MM.1S (cell line): ENCODE measurements at regions not wholly inside any gene's neighbourhood (a gene's known extent, or its start where the extent isn't known, plus 50 kb on each side); places are given as distances from the start of the nearest gene placed in this dataset.

ENCODE experiments used
- EZH2 ChIP-seq: fragments of 300-600 bp; sonication (generic); optimal IDR thresholded peaks from 2 replicates; pipeline ENCODE3; 2017; ENCODE audit warnings: low read depth, mild to moderate bottlenecking, antibody characterized with exemption, low read length, mixed read lengths
- EZH2phosphoT487 ChIP-seq: fragments of 300-600 bp; sonication (generic); IDR thresholded peaks from 2 replicates; pipeline ENCODE4 v1.6.1; 2018; ENCODE audit warnings: antibody characterized with exemption, low read length
- TF ChIP-seq, protein P1 (sequence below): fragments of 300-600 bp; sonication (generic); IDR thresholded peaks from 2 replicates; pipeline ENCODE4 v1.5.1; 2016; ENCODE audit warnings: antibody characterized with exemption, low read length, mixed read lengths

DNA sequence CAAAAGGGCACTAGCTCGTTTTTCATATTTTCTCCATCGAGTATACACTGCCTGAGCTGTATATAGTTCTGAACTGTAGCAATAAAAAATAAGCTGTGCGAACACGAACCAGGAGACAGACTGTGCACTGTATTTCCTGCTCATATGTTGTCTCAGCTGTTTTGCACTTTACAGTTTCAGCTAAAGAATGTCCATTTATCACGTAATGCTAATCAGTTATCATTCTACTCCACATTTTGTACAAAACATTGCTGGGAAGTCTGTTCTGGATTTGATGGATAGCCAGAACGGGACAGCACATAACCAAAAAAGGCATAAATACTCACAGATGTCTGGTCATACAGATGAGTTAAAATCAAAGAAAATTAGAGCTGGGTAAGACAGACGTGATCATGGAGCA lies 315.5 kb upstream of the ADGRL3 start:
- TF ChIP-seq, protein P1, sequence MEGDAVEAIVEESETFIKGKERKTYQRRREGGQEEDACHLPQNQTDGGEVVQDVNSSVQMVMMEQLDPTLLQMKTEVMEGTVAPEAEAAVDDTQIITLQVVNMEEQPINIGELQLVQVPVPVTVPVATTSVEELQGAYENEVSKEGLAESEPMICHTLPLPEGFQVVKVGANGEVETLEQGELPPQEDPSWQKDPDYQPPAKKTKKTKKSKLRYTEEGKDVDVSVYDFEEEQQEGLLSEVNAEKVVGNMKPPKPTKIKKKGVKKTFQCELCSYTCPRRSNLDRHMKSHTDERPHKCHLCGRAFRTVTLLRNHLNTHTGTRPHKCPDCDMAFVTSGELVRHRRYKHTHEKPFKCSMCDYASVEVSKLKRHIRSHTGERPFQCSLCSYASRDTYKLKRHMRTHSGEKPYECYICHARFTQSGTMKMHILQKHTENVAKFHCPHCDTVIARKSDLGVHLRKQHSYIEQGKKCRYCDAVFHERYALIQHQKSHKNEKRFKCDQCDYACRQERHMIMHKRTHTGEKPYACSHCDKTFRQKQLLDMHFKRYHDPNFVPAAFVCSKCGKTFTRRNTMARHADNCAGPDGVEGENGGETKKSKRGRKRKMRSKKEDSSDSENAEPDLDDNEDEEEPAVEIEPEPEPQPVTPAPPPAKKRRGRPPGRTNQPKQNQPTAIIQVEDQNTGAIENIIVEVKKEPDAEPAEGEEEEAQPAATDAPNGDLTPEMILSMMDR: no peak
- no peak for TF ChIP-seq EZH2
- no peak for TF ChIP-seq EZH2phosphoT487
